HCT116 (cell line): ENCODE measurements at regions not wholly inside any gene's neighbourhood (a gene's known extent, or its start where the extent isn't known, plus 50 kb on each side); places are given as distances from the start of the nearest gene placed in this dataset.

ENCODE experiments used
- ATAC-seq: fragments of 200-7000 bp; cut with Tn5 transposase; 2 replicates; pipeline ENCODE4 v1.9.1; 2020; ENCODE audit warnings: mild to moderate bottlenecking, moderate library complexity
- BruUV-seq: library from RNA; stranded (reverse); fragments of 400-500 nt; replicated peaks from 2 replicates; lab custom pipeline; 2021; lab: Mats Ljungman, UMichigan
- CTCF ChIA-PET: fragments of 300-600 bp; sonication (Branson Sonifier 250); formaldehyde crosslinking; loops from one replicate; lab custom pipeline; 2021; ENCODE audit warnings: antibody characterized with exemption; lab: Charles Lee
- POLR2A ChIA-PET: fragments of 300-600, 350-600 bp; sonication (Branson Sonifier 250); formaldehyde crosslinking; loops from one replicate; lab custom pipeline; 2021; ENCODE audit warnings: antibody characterized with exemption; lab: Charles Lee
- RAD21 ChIA-PET, 2 experiments: fragments of 300-600 bp; sonication (Branson Sonifier 250); formaldehyde crosslinking; loops; one replicate each; lab custom pipeline; 2023; ENCODE audit warnings: low total read pairs in 2 of 2; ENCODE audit not compliant: uncharacterized antibody in 2 of 2, unreplicated experiment in 2 of 2, low non-redundant PET in 1 of 2; lab: Charles Lee
- DNase-seq: peaks from one replicate; pipeline ENCODE4 v3.0.0-alpha.2; 2010; ENCODE audit warnings: low read depth, low spot score
- H2AFZ ChIP-seq: fragments of 200-600 bp; shearing (Covaris generic), sonication (generic); 2 replicates; pipeline ENCODE4 v1.6.1; 2017; ENCODE audit warnings: low read depth, mixed run types, mixed read lengths, antibody characterized with exemption, low read length; ENCODE audit not compliant: poor library complexity, severe bottlenecking
- H3K27ac ChIP-seq: 2 replicates; pipeline ENCODE4 v1.5.1; 2012; ENCODE audit warnings: low read depth, low read length
- H3K27me3 ChIP-seq: fragments of 200-600 bp; sonication (generic); 2 replicates; pipeline ENCODE4 v1.6.1; 2016; ENCODE audit warnings: mixed run types, low read length, mixed read lengths; ENCODE audit not compliant: insufficient read depth
- H3K36me3 ChIP-seq, 2 experiments: fragments of 200-500 bp in 1 of 2; fragments of 200-600 bp in 1 of 2; sonication (Bioruptor generic) in 1 of 2; sonication (generic) in 1 of 2; 2 replicates each; pipeline versions ENCODE4 v1.5.1 to v1.6.1; 2014 to 2016; ENCODE audit warnings: low read length in 2 of 2, inconsistent platforms in 1 of 2, mixed read lengths in 1 of 2, mixed run types in 1 of 2; ENCODE audit not compliant: insufficient read depth in 2 of 2, control insufficient read depth in 1 of 2
- H3K4me1 ChIP-seq, 2 experiments: fragments of 200-600 bp in 1 of 2; sonication (generic) in 1 of 2; 2 replicates each; pipeline versions ENCODE4 v1.5.1 to v1.6.1; 2012 to 2017; ENCODE audit warnings: low read length in 2 of 2, inconsistent platforms in 1 of 2, mild to moderate bottlenecking in 1 of 2, mixed read lengths in 1 of 2, mixed run types in 1 of 2, moderate library complexity in 1 of 2; ENCODE audit not compliant: insufficient read depth in 2 of 2, control insufficient read depth in 1 of 2
- H3K4me2 ChIP-seq: fragments of 200-600 bp; sonication (generic); 2 replicates; pipeline ENCODE4 v1.6.1; 2017; ENCODE audit warnings: mixed run types, low read length, mixed read lengths
- H3K4me3 ChIP-seq, 2 experiments: fragments of 200-600 bp in 1 of 2; sonication (generic) in 1 of 2; replicated peaks in 1 of 2; 2 replicates each; pipeline ENCODE4 v1.5.1; 2011 to 2016; ENCODE audit warnings: low read length in 2 of 2, control low read depth in 1 of 2, low read depth in 1 of 2, mild to moderate bottlenecking in 1 of 2, mixed read lengths in 1 of 2, mixed run types in 1 of 2
- H3K79me2 ChIP-seq: fragments of 200-600 bp; sonication (generic); 2 replicates; pipeline ENCODE4 v1.6.1; 2017; ENCODE audit warnings: mild to moderate bottlenecking, mixed run types, low read length, moderate library complexity, mixed read lengths; ENCODE audit not compliant: insufficient read depth
- H3K9ac ChIP-seq: fragments of 200-600 bp; sonication (generic); 2 replicates; pipeline ENCODE4 v1.6.1; 2016; ENCODE audit warnings: low read length, mixed read lengths
- H3K9me2 ChIP-seq: fragments of 200-600 bp; sonication (generic), shearing (Covaris generic); 2 replicates; pipeline ENCODE4 v1.6.1; 2017; ENCODE audit warnings: mixed run types, mild to moderate bottlenecking, moderate library complexity; ENCODE audit not compliant: insufficient read depth
- H3K9me3 ChIP-seq, 2 experiments: fragments of 200-500 bp in 1 of 2; fragments of 200-600 bp in 1 of 2; sonication (Bioruptor generic) in 1 of 2; sonication (generic) in 1 of 2; 2 replicates each; pipeline ENCODE4 v1.6.1; 2014 to 2017; ENCODE audit warnings: low read length in 2 of 2, mixed read lengths in 2 of 2, inconsistent platforms in 1 of 2, low read depth in 1 of 2, mild to moderate bottlenecking in 1 of 2, mixed run types in 1 of 2, moderate library complexity in 1 of 2; ENCODE audit not compliant: control insufficient read depth in 1 of 2, insufficient read depth in 1 of 2
- H4K20me1 ChIP-seq: fragments of 200-600 bp; sonication (generic), shearing (Covaris generic); 2 replicates; pipeline ENCODE4 v1.6.1; 2017; ENCODE audit warnings: mixed run types, mild to moderate bottlenecking, moderate library complexity; ENCODE audit not compliant: insufficient read depth
- CBX3 ChIP-seq: IDR thresholded peaks from 2 replicates; pipeline ENCODE4 v1.6.1; 2012; ENCODE audit warnings: low read depth
- CEBPB ChIP-seq: IDR thresholded peaks from 2 replicates; pipeline ENCODE4 v1.6.1; 2012; ENCODE audit warnings: low read depth
- EGR1 ChIP-seq: IDR thresholded peaks from 2 replicates; pipeline ENCODE4 v1.6.1; 2012; ENCODE audit warnings: low read depth
- ELF1 ChIP-seq: IDR thresholded peaks from 2 replicates; pipeline ENCODE4 v1.6.1; 2012; ENCODE audit warnings: low read depth, borderline replicate concordance
- EZH2 ChIP-seq: fragments of 200-600 bp; sonication (generic); IDR thresholded peaks from 2 replicates; pipeline ENCODE4 v1.6.1; 2017; ENCODE audit warnings: antibody characterized with exemption, mixed run types
- EZH2phosphoT487 ChIP-seq: fragments of 200-600 bp; IDR thresholded peaks from 2 replicates; pipeline ENCODE4 v1.6.1; 2018; ENCODE audit warnings: antibody characterized with exemption, borderline replicate concordance
- FOSL1 ChIP-seq: IDR thresholded peaks from 2 replicates; pipeline ENCODE4 v1.6.1; 2012; ENCODE audit warnings: low read depth
- POLR2A ChIP-seq: IDR thresholded peaks from 2 replicates; pipeline ENCODE4 v1.7.0; 2011; ENCODE audit warnings: borderline replicate concordance; ENCODE audit not compliant: insufficient read depth, insufficient read length; ENCODE audit errors: extremely low read depth
- POLR2AphosphoS5 ChIP-seq: IDR thresholded peaks from 2 replicates; pipeline ENCODE4 v1.6.1; 2011; ENCODE audit warnings: mild to moderate bottlenecking, low read depth, low read length, moderate library complexity
- RAD21 ChIP-seq: IDR thresholded peaks from 2 replicates; pipeline ENCODE4 v1.6.1; 2012; ENCODE audit warnings: low read depth, mild to moderate bottlenecking
- SIN3A ChIP-seq: IDR thresholded peaks from 2 replicates; pipeline ENCODE4 v1.6.1; 2012; ENCODE audit warnings: low read depth
- SRF ChIP-seq: IDR thresholded peaks from 2 replicates; pipeline ENCODE4 v1.6.1; 2012; ENCODE audit warnings: low read depth
- TCF7L2 ChIP-seq: IDR thresholded peaks from 2 replicates; pipeline ENCODE4 v1.7.0; 2011; ENCODE audit warnings: borderline replicate concordance, inconsistent platforms; ENCODE audit not compliant: insufficient read depth, insufficient read length; ENCODE audit errors: extremely low read depth
- YY1 ChIP-seq: IDR thresholded peaks from 2 replicates; pipeline ENCODE4 v1.6.1; 2011; ENCODE audit warnings: low read length, low read depth, moderate library complexity, mild to moderate bottlenecking; ENCODE audit not compliant: insufficient replicate concordance; ENCODE audit errors: extremely low read depth
- intact Hi-C: fragments of 100-400 bp; cut with micrococcal nuclease; formaldehyde crosslinking; loops from 2 replicates; pipeline ENCODE4 v1.10.0; 2022
- TF ChIP-seq, protein P1 (sequence below): IDR thresholded peaks from 2 replicates; pipeline ENCODE4 v1.6.1; 2012
- TF ChIP-seq, protein P2 (sequence below): IDR thresholded peaks from 2 replicates; pipeline ENCODE4 v1.6.1; 2012; ENCODE audit warnings: low read depth
- TF ChIP-seq, protein P3 (sequence below): IDR thresholded peaks from 2 replicates; pipeline ENCODE4 v1.6.1; 2011; ENCODE audit warnings: mild to moderate bottlenecking, low read length, moderate library complexity; ENCODE audit not compliant: insufficient replicate concordance; ENCODE audit errors: extremely low read depth

DNA sequence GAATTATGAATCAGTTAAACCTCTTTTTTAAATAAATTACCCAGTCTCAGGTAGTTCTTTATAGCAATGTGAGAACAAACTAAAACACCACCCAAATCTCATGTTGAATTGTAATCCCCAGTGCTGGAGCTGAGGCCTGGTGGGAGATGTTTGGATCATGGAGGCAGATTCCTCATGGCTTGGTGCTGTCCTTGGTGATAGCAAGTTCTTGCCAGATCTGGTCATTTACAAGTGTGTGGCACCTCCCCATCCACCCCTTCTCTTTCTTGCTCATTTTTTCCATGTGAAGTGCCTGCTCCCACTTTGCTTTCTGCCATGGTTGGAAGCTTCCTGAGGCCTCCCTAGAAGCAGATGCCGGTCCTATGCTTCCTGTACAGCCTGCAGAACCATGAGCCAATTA is 102.1 kb upstream of the ANO4 start:
- ChIA-PET CTCF (no interaction called here), RAD21 (no interaction called here), POLR2A (no interaction called here)
- Histone ChIP-seq H3K9me3 (no peaks in the 10 kb centered on the region), H3K4me1 (peaks cover 6 to 12% of the 10 kb centered on the region in 2 experiments), H4K20me1 (no peaks in the 10 kb centered on the region), H2AFZ (no peak overlapping the region), H3K79me2 (no peaks in the 10 kb centered on the region), H3K9ac (no peak overlapping the region), H3K4me3 (no peak overlapping the region), H3K9me2 (no peaks in the 10 kb centered on the region), H3K4me2 (no peak overlapping the region), H3K36me3 (no peaks in the 10 kb centered on the region), H3K27me3 (no peaks in the 10 kb centered on the region), H3K27ac (no peak overlapping the region)
- TF ChIP-seq EGR1: no peak
- no peak for TF ChIP-seq YY1
- TF ChIP-seq, protein P1, sequence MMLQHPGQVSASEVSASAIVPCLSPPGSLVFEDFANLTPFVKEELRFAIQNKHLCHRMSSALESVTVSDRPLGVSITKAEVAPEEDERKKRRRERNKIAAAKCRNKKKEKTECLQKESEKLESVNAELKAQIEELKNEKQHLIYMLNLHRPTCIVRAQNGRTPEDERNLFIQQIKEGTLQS: no peak
- TF ChIP-seq EZH2: no peak
- TF ChIP-seq, protein P2, sequence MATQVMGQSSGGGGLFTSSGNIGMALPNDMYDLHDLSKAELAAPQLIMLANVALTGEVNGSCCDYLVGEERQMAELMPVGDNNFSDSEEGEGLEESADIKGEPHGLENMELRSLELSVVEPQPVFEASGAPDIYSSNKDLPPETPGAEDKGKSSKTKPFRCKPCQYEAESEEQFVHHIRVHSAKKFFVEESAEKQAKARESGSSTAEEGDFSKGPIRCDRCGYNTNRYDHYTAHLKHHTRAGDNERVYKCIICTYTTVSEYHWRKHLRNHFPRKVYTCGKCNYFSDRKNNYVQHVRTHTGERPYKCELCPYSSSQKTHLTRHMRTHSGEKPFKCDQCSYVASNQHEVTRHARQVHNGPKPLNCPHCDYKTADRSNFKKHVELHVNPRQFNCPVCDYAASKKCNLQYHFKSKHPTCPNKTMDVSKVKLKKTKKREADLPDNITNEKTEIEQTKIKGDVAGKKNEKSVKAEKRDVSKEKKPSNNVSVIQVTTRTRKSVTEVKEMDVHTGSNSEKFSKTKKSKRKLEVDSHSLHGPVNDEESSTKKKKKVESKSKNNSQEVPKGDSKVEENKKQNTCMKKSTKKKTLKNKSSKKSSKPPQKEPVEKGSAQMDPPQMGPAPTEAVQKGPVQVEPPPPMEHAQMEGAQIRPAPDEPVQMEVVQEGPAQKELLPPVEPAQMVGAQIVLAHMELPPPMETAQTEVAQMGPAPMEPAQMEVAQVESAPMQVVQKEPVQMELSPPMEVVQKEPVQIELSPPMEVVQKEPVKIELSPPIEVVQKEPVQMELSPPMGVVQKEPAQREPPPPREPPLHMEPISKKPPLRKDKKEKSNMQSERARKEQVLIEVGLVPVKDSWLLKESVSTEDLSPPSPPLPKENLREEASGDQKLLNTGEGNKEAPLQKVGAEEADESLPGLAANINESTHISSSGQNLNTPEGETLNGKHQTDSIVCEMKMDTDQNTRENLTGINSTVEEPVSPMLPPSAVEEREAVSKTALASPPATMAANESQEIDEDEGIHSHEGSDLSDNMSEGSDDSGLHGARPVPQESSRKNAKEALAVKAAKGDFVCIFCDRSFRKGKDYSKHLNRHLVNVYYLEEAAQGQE: no peak
- TF ChIP-seq SRF: no peak
- TF ChIP-seq SIN3A: no peak
- TF ChIP-seq CEBPB: no peak
- TF ChIP-seq ELF1: no peak
- TF ChIP-seq POLR2A: no peak
- no peak for TF ChIP-seq FOSL1
- no peak for TF ChIP-seq RAD21
- TF ChIP-seq POLR2AphosphoS5: no peak
- TF ChIP-seq, protein P3, sequence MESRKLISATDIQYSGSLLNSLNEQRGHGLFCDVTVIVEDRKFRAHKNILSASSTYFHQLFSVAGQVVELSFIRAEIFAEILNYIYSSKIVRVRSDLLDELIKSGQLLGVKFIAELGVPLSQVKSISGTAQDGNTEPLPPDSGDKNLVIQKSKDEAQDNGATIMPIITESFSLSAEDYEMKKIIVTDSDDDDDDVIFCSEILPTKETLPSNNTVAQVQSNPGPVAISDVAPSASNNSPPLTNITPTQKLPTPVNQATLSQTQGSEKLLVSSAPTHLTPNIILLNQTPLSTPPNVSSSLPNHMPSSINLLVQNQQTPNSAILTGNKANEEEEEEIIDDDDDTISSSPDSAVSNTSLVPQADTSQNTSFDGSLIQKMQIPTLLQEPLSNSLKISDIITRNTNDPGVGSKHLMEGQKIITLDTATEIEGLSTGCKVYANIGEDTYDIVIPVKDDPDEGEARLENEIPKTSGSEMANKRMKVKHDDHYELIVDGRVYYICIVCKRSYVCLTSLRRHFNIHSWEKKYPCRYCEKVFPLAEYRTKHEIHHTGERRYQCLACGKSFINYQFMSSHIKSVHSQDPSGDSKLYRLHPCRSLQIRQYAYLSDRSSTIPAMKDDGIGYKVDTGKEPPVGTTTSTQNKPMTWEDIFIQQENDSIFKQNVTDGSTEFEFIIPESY: no peak
- no peak for TF ChIP-seq TCF7L2
- no peak for TF ChIP-seq EZH2phosphoT487
- TF ChIP-seq CBX3: no peak
- intact Hi-C loops: no loop called here
- DNase-seq (no peak), ATAC-seq (no peak)
- no TSS peak for BruUV-seq
